DOHH2 (cell line): ENCODE measurements at regions not wholly inside any gene's neighbourhood (a gene's known extent, or its start where the extent isn't known, plus 50 kb on each side); places are given as distances from the start of the nearest gene placed in this dataset.

Source experiments
- H3F3A ChIP-seq: fragments of 200-600 bp; sonication (generic), shearing (Covaris generic); 2 replicates; pipeline ENCODE4 v1.6.0; 2016; ENCODE audit warnings: antibody characterized with exemption, mild to moderate bottlenecking; ENCODE audit not compliant: control insufficient read depth, insufficient read depth
- H3K27ac ChIP-seq: fragments of 200-600 bp; sonication (generic); 2 replicates; pipeline ENCODE4 v1.5.1; 2014; ENCODE audit warnings: low read depth, mild to moderate bottlenecking, low read length, moderate library complexity
- H3K27me3 ChIP-seq: fragments of 200-600 bp; sonication (generic); 2 replicates; pipeline ENCODE4 v1.6.1; 2014; ENCODE audit warnings: mild to moderate bottlenecking, low read length, mixed read lengths; ENCODE audit not compliant: control insufficient read depth
- H3K36me3 ChIP-seq: fragments of 200-600 bp; sonication (generic); 2 replicates; pipeline ENCODE4 v1.6.1; 2014; ENCODE audit warnings: mild to moderate bottlenecking, low read length, moderate library complexity, mixed read lengths; ENCODE audit not compliant: control insufficient read depth
- H3K4me1 ChIP-seq: fragments of 200-600 bp; sonication (generic); 2 replicates; pipeline ENCODE4 v1.6.1; 2014; ENCODE audit warnings: mild to moderate bottlenecking, low read length, mixed read lengths; ENCODE audit not compliant: control insufficient read depth
- H3K4me2 ChIP-seq: fragments of 200-600 bp; sonication (generic); 2 replicates; pipeline ENCODE4 v1.6.0; 2014; ENCODE audit warnings: mild to moderate bottlenecking, low read length, moderate library complexity
- H3K4me3 ChIP-seq: fragments of 200-600 bp; sonication (generic); 2 replicates; pipeline ENCODE4 v1.5.1; 2014; ENCODE audit warnings: mild to moderate bottlenecking, low read length, mixed read lengths
- H3K79me2 ChIP-seq: fragments of 200-600 bp; sonication (generic); 2 replicates; pipeline ENCODE4 v1.6.1; 2014; ENCODE audit warnings: mild to moderate bottlenecking, low read length, mixed read lengths; ENCODE audit not compliant: control insufficient read depth
- H3K9me2 ChIP-seq: fragments of 200-600 bp; sonication (generic); replicated peaks from 2 replicates; pipeline ENCODE4 v1.6.1; 2014; ENCODE audit warnings: mild to moderate bottlenecking, low read length, mixed read lengths; ENCODE audit not compliant: control insufficient read depth
- H3K9me3 ChIP-seq: fragments of 200-600 bp; sonication (generic); 2 replicates; pipeline ENCODE4 v1.6.1; 2014; ENCODE audit warnings: antibody characterized with exemption, low read length, mixed read lengths; ENCODE audit not compliant: control insufficient read depth, insufficient read depth
- H4K20me1 ChIP-seq: fragments of 200-600 bp; sonication (generic); 2 replicates; pipeline ENCODE4 v1.6.0; 2014; ENCODE audit warnings: low read depth, mild to moderate bottlenecking, antibody characterized with exemption, low read length, moderate library complexity; ENCODE audit not compliant: control insufficient read depth, insufficient read depth
- CTCF ChIP-seq: fragments of 200-600 bp; sonication (generic); IDR thresholded peaks from one replicate; pipeline ENCODE4 v1.5.1; 2014; ENCODE audit warnings: antibody characterized with exemption, mild to moderate bottlenecking, low read depth, low read length; ENCODE audit not compliant: poor library complexity, severe bottlenecking
- EZH2phosphoT487 ChIP-seq: fragments of 200-600 bp; sonication (generic); IDR thresholded peaks from 2 replicates; pipeline ENCODE4 v1.6.1; 2017; ENCODE audit warnings: borderline replicate concordance, mild to moderate bottlenecking, antibody characterized with exemption, low read length, moderate library complexity, mixed read lengths

GRCh38 chr14:97179573-97179972 lies 382.4 kb downstream of the VRK1 start:
- Histone ChIP-seq H3K4me2 (no peak overlapping the region), H3K9me2 (no peaks in the 10 kb centered on the region), H4K20me1 (no peaks in the 10 kb centered on the region), H3K27ac (no peak overlapping the region), H3F3A (0 out of 2 replicates have a peak, but pooled peaks cover 3% of the 10 kb centered on the region), H3K9me3 (peaks cover 11% of the 10 kb centered on the region; the same call in 1 of the 2 replicates), H3K4me3 (no peak overlapping the region), H3K27me3 (no peaks in the 10 kb centered on the region), H3K4me1 (no peaks in the 10 kb centered on the region), H3K79me2 (no peaks in the 10 kb centered on the region), H3K36me3 (no peaks in the 10 kb centered on the region)
- TF ChIP-seq EZH2phosphoT487 (no peak), CTCF (no peak)

GRCh38 chr14:97180304-97181200 lies 383.4 kb downstream of the VRK1 start:
- peaks cover 11% of the 10 kb centered on the region; the same call in 1 of the 2 replicates for H3K9me3 ChIP-seq
- no peaks in the 10 kb centered on the region for H3K4me1 ChIP-seq
- H3K79me2 ChIP-seq = no peaks in the 10 kb centered on the region
- no peak overlapping the region for H3K4me2 ChIP-seq
- H4K20me1 ChIP-seq = no peaks in the 10 kb centered on the region
- no peak overlapping the region for H3K4me3 ChIP-seq
- no peak overlapping the region for H3K27ac ChIP-seq
- no peaks in the 10 kb centered on the region for H3K9me2 ChIP-seq
- H3K36me3 ChIP-seq = no peaks in the 10 kb centered on the region
- H3F3A ChIP-seq = 0 out of 2 replicates have a peak, but pooled peaks cover 3% of the 10 kb centered on the region
- TF ChIP-seq CTCF (no peak), EZH2phosphoT487 (no peak)
- H3K27me3 ChIP-seq = no peaks in the 10 kb centered on the region

GRCh38 chr14:97185186-97185585 lies 388.0 kb downstream of the VRK1 start:
- H3K4me2 ChIP-seq = no peak overlapping the region
- no peak overlapping the region for H3K4me3 ChIP-seq
- H3K79me2 ChIP-seq = no peaks in the 10 kb centered on the region
- H3K27ac ChIP-seq = no peak overlapping the region
- peaks cover 11% of the 10 kb centered on the region; the same call in 1 of the 2 replicates for H3K9me3 ChIP-seq
- H3K36me3 ChIP-seq = no peaks in the 10 kb centered on the region
- H4K20me1 ChIP-seq = no peaks in the 10 kb centered on the region
- 0 out of 2 replicates have a peak, but pooled peaks cover 3% of the 10 kb centered on the region for H3F3A ChIP-seq
- TF ChIP-seq CTCF = peak; percentile 18
- no peak for TF ChIP-seq EZH2phosphoT487
- no peaks in the 10 kb centered on the region for H3K9me2 ChIP-seq
- H3K4me1 ChIP-seq = no peaks in the 10 kb centered on the region
- H3K27me3 ChIP-seq = no peaks in the 10 kb centered on the region
